ENCODE measurements at regions not wholly inside any gene's neighbourhood (a gene's known extent, or its start where the extent isn't known, plus 50 kb on each side); places are given as distances from the start of the nearest gene placed in this dataset.

GRCh38 chr2:46829231-46829995 is 86.2 kb downstream of the MCFD2 start:
- TF ChIP-seq, protein P1, sequence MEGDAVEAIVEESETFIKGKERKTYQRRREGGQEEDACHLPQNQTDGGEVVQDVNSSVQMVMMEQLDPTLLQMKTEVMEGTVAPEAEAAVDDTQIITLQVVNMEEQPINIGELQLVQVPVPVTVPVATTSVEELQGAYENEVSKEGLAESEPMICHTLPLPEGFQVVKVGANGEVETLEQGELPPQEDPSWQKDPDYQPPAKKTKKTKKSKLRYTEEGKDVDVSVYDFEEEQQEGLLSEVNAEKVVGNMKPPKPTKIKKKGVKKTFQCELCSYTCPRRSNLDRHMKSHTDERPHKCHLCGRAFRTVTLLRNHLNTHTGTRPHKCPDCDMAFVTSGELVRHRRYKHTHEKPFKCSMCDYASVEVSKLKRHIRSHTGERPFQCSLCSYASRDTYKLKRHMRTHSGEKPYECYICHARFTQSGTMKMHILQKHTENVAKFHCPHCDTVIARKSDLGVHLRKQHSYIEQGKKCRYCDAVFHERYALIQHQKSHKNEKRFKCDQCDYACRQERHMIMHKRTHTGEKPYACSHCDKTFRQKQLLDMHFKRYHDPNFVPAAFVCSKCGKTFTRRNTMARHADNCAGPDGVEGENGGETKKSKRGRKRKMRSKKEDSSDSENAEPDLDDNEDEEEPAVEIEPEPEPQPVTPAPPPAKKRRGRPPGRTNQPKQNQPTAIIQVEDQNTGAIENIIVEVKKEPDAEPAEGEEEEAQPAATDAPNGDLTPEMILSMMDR (conservative IDR thresholded peaks at IDR 0.05): no peak
- 89 to 91% methylated on average over 5 to 12 of the region's 12 CpGs for WGBS, 2 experiments (ENCODE audit: insufficient coverage in 1 of 2, insufficient read length in 1 of 2)
- no peaks in the 10 kb centered on the region for H3K36me3 Mint-ChIP-seq (ENCODE audit: low read depth)
- H3K4me1 Mint-ChIP-seq: no peaks in the 10 kb centered on the region
- no peaks in the 10 kb centered on the region for H3K9me3 Mint-ChIP-seq
- Histone ChIP-seq H3K27me3 (ENCODE audit: control insufficient read depth, insufficient read depth, low read length, poor library complexity, severe bottlenecking) (no peaks in the 10 kb centered on the region), H3K9ac (ENCODE audit: extremely low read depth, low read length, poor library complexity, severe bottlenecking) (no peak overlapping the region), H3K27ac (ENCODE audit: low read depth, low read length) (no peak overlapping the region), H3K4me1 (ENCODE audit: control insufficient read depth, insufficient read depth, low read length) (no peaks in the 10 kb centered on the region), H3K4me3 (ENCODE audit: low read length) (no peak overlapping the region), H3K36me3 (ENCODE audit: control insufficient read depth, insufficient read depth, low read length) (no peaks in the 10 kb centered on the region), H3K9me3 (ENCODE audit: control insufficient read depth, low read length) (no peaks in the 10 kb centered on the region)
- H3K4me3 Mint-ChIP-seq: no peak overlapping the region
- no peak overlapping the region for H3K27ac Mint-ChIP-seq
- H3K27me3 Mint-ChIP-seq (ENCODE audit: insufficient read depth): peaks cover 3% of the 10 kb centered on the region
- peak; percentile 34 for DNase-seq

- Mint-ChIP-seq H3K4me1 (no peaks in the 10 kb centered on the region), H3K9me3 (no peaks in the 10 kb centered on the region), H3K36me3 (ENCODE audit: low read depth) (no peaks in the 10 kb centered on the region), H3K27ac (no peak overlapping the region), H3K27me3 (ENCODE audit: insufficient read depth) (peaks cover 3% of the 10 kb centered on the region), H3K4me3 (no peak overlapping the region)
- WGBS, 2 experiments (ENCODE audit: insufficient coverage in 1 of 2, insufficient read length in 1 of 2): 79% methylated on average over 2 of the region's 2 CpGs; no CpG with 5 or more reads in 1 of the 2 experiments
- no peak overlapping the region for H3K27ac ChIP-seq (ENCODE audit: low read depth, low read length)
- H3K9ac ChIP-seq (ENCODE audit: extremely low read depth, low read length, poor library complexity, severe bottlenecking): no peak overlapping the region
- H3K9me3 ChIP-seq (ENCODE audit: control insufficient read depth, low read length): no peaks in the 10 kb centered on the region
- H3K4me1 ChIP-seq (ENCODE audit: control insufficient read depth, insufficient read depth, low read length): no peaks in the 10 kb centered on the region
- TF ChIP-seq, protein P1 (conservative IDR thresholded peaks at IDR 0.05): no peak
- DNase-seq: peak; percentile 31
- no peaks in the 10 kb centered on the region for H3K36me3 ChIP-seq (ENCODE audit: control insufficient read depth, insufficient read depth, low read length)
- no peaks in the 10 kb centered on the region for H3K27me3 ChIP-seq (ENCODE audit: control insufficient read depth, insufficient read depth, low read length, poor library complexity, severe bottlenecking)
- H3K4me3 ChIP-seq (ENCODE audit: low read length): no peak overlapping the region
Measured at GRCh38 chr2:46828491-46829230, 86.9 kb downstream of the MCFD2 start.

GRCh38 chr2:46828135-46828438 is 87.5 kb downstream of the MCFD2 start:
- H3K9me3 Mint-ChIP-seq: no peaks in the 10 kb centered on the region
- Histone ChIP-seq H3K4me3 (ENCODE audit: low read length) (no peak overlapping the region), H3K36me3 (ENCODE audit: control insufficient read depth, insufficient read depth, low read length) (no peaks in the 10 kb centered on the region), H3K27ac (ENCODE audit: low read depth, low read length) (no peak overlapping the region), H3K4me1 (ENCODE audit: control insufficient read depth, insufficient read depth, low read length) (no peaks in the 10 kb centered on the region), H3K9ac (ENCODE audit: extremely low read depth, low read length, poor library complexity, severe bottlenecking) (no peak overlapping the region), H3K27me3 (ENCODE audit: control insufficient read depth, insufficient read depth, low read length, poor library complexity, severe bottlenecking) (no peaks in the 10 kb centered on the region), H3K9me3 (ENCODE audit: control insufficient read depth, low read length) (no peaks in the 10 kb centered on the region)
- H3K27me3 Mint-ChIP-seq (ENCODE audit: insufficient read depth): peaks cover 3% of the 10 kb centered on the region
- no peak overlapping the region for H3K27ac Mint-ChIP-seq
- TF ChIP-seq, protein P1 (conservative IDR thresholded peaks at IDR 0.05): no peak
- no peaks in the 10 kb centered on the region for H3K4me1 Mint-ChIP-seq
- DNase-seq: no peak
- WGBS, 2 experiments (ENCODE audit: insufficient coverage in 1 of 2, insufficient read length in 1 of 2): 90 to 91% methylated on average over 3 of the region's 3 CpGs
- H3K36me3 Mint-ChIP-seq (ENCODE audit: low read depth): no peaks in the 10 kb centered on the region
- no peak overlapping the region for H3K4me3 Mint-ChIP-seq

Data from endodermal cell (in vitro differentiated cells).